Stimulated activated CD4-positive, alpha-beta T cell treated with anti-CD3 and anti-CD28 coated beads, Interleukin-1b, Interleukin-23, amount 100 ng/mL, for 24 hours (primary cell): ENCODE measurements at regions not wholly inside any gene's neighbourhood (a gene's known extent, or its start where the extent isn't known, plus 50 kb on each side); places are given as distances from the start of the nearest gene placed in this dataset.

Source experiments
- DNase-seq, 4 experiments: peaks; one replicate each; pipeline ENCODE4 v3.0.0-alpha.2; 2020; ENCODE audit warnings: low read depth in 4 of 4, low spot score in 1 of 4

DNA sequence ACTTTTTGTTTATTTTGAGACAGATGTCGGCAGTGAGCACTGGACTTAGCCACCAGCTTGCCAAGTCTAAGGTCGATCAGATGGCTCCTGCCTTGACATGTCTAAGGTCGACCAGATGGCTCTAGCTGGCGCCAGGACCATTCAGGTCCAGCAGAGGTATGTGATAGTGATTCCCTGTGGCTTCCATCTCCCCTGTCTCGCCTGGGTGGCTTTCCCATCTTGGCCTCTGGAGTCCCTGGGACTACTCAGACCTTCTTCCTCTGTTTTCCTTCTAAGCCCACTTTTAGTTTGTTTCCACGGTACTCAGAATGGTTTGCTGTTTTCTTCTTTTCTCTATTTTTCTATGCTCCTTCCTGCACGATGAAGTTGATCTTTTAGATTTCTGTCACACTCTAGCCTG lies 1435.7 kb downstream of the UQCRFS1 start:
- DNase-seq: no peak

DNA sequence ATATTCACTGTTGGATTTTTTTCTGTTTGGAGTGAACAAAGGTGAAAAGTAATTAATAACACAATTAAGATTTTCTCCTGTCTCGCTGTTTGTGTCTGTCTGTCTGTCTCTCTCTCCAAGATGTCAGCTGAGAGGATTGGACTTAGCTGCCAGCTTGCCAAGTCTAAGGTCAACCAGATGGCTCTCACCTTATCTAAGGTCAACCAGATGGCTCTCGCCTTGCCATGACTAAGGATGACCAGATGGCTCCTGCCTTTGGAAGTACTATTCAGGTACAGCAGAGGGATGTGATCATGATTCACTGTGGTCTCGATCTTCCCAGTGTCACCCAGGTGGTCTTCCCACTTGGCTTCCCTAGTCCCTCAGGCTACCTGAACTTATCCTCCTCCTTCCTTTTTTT lies 1436.4 kb downstream of the UQCRFS1 start:
- DNase-seq: no peak

DNA sequence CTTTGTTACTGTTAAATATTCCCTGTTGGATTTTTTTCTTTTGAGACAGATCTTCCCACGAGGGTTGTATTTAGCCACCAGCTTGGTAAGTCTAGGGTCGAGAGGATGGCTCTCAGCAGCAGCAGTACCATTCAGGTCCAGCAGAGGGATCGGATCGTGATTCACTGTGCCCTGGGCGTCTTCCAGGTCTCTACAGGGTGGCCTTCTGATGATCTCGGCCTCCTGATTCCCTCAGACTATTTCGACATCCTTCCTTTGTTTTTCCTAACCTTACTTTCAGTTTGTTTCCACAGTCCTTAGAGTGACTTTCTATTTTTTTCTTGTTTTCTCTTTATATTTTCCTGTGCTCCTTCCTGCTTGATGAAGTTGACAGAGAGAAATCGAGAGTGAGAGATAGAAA lies 1436.9 kb downstream of the UQCRFS1 start:
- DNase-seq: no peak

GRCh38 chr19:27775395-27775794 lies 1437.6 kb downstream of the UQCRFS1 start:
- no peak for DNase-seq

GRCh38 chr19:27774827-27775226 lies 1438.1 kb downstream of the UQCRFS1 start:
- no peak for DNase-seq

DNA sequence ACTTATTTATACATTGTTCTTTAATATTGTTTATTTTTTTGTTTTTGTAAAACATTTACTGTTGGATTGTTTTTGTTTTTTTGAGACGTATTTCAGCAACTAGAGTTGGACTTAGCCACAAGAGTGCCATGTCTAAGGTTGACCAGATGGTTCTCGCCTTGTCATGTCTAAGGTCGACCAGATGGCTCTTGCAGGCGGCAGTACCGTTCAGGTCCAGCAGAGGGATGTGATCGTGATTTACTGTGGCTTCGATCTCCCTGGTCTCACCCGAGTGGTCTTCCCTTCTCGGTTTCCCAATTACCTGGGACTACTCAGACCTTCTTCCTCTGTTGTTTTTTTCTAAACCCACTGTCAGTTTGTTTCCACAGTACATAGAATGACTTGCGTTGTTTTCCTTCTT lies 1438.6 kb downstream of the UQCRFS1 start:
- no peak for DNase-seq

DNA sequence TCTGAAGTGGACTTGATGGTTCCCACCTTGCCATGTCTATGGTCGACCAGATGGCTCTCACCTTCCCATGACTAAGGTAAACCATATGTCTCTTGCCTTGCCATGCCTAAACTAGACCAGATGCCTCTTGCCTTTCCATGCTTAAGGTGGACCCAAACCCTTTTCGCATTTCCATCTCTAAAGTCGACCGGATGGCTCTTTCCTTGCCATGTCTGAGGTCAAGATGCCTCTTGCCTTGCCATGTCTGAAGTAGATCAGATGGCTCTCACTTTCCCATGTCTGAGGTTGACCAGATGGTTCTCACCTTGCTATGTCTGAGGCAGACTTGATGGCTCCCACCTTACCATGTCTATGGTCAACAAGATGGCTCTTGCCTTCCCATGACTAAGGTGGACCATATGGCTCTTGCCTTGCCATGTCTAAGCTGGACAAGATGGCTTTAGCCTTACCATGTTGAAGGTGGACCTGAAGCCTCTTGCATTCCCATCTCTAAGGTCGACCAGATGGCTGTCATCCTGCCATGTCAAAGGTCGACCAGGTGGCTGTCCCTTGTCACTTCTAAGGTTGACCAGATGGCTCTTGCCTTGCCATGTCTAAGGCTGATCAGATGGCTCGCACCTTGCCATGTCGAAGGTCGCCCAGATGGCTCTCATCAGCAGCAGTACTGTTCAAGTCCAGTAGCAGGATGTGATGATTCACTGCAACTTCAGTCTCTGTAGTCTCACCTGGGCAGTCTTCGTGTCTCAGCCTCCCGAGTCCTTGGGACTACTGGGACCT lies 1439.4 kb downstream of the UQCRFS1 start:
- no peak for DNase-seq

GRCh38 chr19:27772059-27772458 lies 1440.9 kb downstream of the UQCRFS1 start:
- no peak for DNase-seq

DNA sequence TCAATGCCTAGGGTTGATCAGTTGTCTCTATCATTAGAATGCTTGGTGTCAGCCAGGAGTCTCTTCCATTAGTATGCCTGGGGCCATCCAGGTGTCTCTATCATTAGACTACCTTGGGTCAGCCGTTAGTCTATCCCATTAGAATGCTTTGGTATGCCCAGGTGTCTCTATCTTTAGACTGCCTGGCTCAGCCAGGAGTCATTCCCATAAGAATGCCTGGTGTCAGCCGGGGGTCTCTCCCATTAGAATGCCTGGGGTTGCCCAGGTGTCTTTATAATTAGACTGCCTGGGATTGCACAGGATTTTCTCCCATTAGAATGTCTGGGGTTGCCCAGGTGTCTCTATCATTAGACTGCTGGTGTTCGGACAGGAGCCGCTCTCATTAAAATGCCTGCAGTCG lies 1442.9 kb downstream of the UQCRFS1 start:
- no peak for DNase-seq

DNA sequence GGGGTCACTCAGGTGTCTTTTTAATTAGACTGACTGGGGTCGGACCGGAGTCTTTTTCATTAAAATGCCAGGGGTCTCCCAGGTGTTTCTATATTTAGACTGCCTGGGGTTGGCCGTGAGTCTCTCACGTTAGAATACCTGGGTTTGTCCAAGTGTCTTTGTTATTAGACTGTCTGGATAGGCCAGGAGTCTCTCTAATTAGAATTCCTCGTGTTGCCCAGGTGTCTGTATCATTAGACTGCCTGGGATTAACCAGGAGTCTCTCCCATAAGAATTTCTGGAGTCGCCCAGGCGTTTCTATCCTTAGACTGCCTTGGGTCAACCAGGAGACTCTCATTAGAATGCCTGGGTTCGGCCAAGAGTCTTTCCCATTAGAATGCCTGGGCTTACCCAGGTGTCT lies 1445.7 kb downstream of the UQCRFS1 start:
- DNase-seq: no peak

- DNase-seq: no peak
These were observed 1446.8 kb downstream of the UQCRFS1 start for GRCh38 chr19:27765912-27766725.

- no peak for DNase-seq
These were observed 1447.6 kb downstream of the UQCRFS1 start for GRCh38 chr19:27765397-27765796.

DNA sequence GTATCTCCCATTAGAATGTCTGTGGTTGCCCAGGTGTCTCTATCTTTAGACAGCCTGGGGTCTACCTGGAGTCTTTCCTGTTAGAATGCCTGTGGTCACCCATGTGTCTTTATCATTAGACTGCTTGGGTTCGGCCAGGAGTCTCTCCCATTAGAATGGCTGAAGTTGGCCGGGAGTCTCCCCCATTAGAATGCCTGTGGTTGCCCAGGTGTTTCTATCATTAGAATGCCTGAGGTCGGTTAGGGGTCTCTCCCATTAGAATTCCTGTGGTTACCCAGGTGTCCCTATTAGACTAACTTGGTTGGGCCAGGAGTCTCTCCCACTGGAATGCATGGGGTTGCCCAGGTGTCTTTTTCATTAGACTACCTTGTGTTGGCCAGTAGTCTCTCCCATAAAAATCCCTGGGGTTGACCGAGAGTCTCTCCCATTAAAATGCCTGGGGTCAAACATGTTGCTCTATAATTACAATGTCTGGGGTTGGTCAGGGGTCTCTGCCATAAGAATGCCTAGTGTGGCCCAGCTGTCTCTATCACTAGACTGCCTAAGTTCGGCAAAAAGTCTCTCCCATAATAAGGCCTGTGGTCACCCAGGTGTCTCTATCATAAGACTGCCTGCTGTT lies 1448.7 kb downstream of the UQCRFS1 start:
- no peak for DNase-seq

DNA sequence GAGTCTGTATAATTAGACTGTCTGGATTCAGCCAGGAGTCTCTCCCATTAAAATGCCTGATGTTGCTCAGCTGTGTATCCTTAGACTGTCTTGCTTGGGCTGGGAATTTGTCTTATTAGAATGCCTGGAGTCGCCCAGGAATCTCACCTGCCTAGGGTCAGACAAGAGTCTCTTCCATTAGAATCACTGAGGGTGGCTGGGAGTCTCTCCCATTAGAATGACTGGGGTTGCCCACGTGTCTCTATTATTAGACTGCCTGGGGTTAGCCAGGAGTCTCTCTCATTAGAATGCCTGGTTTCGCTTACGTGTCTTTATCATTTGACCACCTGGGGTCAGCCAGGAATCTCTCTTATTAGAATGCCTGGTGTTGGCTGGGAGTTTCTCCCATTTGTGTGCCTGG lies 1450.0 kb downstream of the UQCRFS1 start:
- DNase-seq: no peak

DNA sequence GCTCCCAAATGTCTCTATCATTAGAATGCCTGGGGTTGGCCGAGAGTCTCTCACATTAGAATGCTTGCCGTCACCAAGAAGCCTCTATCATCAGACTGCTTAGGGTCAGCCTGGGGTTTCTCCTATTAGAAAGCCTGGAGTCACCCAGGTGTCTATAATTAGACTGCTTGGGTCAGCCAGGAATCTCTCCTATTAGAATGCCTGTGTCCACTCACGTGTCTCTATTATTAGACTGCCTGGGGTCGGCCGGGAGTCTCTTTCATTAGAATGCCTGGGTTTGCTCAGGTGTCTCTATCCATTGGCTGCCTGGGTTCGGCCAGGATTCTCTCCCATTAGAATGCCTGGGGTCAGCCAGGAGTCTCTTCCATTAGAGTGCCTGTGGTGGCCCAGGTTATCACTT lies 1453.1 kb downstream of the UQCRFS1 start:
- no peak for DNase-seq

DNA sequence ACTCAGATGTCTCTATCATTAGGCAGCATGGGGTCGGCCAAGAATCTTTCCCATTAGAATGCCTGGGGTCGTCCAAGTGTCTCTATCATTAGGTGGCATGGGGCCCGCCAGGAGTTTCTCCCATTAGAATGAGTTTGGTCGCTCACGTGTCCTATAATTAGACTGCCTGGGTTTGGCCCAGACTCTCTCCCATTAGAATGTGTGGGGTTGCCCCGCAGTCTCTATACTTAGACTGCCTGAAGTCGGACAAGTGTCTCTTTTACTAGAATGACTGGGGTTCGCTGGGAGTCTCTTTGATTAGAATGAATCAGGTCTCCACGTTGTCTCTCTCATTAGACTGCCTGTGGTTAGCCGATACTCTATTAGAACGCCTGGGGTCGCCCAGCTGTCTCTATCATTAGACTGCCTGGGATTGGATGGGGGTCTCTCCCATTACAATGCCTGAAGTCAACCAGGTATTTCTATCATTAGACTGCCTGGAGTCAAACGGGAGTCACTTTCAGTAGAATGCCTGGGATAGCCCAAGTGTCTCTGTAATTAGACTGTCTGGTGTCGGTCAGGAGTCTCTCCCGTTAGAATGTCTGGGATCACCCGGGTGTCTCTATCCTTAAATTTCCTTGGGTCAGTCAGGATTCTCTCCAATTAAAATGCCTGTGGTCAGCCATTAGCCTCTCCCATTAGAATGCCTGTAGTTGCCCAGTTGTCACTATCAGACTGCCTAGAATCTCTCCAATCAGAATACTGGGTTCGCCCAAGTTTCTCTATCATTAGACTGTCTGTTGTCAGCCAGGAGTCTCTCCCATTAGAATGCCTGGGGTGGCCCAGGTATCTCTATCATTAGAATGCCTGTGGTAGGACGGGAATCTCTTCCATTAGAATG lies 1454.1 kb downstream of the UQCRFS1 start:
- DNase-seq: no peak

GRCh38 chr19:27754700-27755099 lies 1458.3 kb downstream of the UQCRFS1 start:
- no peak for DNase-seq

DNA sequence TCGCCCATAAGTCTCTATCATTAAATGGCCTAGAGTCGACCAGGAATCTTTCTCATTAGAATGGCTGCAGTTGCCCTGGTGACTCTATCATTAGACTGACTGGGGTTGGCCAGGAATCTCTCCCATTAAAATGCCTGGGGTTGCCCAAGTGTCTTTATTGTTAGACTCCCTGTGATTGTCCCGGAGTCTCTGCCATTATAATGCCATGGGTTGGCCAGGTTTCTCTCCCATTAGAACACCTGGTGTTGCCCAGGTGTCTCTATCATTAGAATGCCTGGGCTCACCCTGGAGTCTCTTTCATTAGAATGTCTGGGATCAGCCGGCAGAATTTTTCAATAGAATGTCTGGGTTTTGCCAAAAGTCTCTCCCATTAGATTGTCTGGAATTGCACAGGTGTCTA lies 1459.3 kb downstream of the UQCRFS1 start:
- no peak for DNase-seq

- no peak for DNase-seq
These were observed 1460.3 kb downstream of the UQCRFS1 start for GRCh38 chr19:27752530-27753184.

- DNase-seq: no peak
These were observed 1461.9 kb downstream of the UQCRFS1 start for GRCh38 chr19:27751044-27751391.
